ENCODE measurements at regions not wholly inside any gene's neighbourhood (a gene's known extent, or its start where the extent isn't known, plus 50 kb on each side); places are given as distances from the start of the nearest gene placed in this dataset.

DNA sequence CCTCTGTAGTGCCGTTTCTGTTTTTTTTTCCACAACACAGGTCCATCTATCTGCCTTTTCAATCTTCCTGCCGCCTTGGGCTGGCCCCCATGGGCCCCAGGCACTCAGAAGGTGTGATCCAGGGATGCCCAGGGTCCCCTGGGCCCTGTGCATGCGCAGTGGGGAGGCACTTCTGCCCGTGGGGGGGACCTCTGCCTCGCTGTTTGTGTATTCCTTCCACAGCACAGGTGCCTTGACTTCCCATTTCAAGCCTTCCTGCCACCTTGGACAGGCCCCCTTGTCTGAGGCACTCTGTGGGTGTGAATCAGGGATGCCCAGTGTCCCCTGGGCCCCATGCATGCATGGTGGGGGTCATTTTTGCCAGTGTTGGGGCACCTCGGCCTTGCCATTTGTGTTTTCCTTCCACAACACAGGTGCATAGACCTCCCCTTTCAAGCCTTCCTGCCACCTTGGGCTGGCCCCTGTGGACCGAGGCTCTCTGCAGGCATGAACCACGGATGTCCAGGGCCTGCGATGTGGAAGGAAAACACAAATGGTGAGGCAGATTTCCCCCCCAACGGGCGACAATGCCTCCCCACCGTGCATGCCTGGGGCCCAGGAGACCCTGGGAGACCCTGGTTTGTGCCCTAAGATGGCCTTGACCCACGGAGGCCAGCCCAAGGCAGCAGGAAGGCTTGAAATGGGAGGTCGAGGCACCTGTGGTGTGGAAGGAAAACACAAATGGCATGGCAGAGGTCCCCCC lies 366.5 kb downstream of the ALG10 start:
- Histone ChIP-seq H2AFZ (ENCODE audit: low read depth) (no peak overlapping the region), H3K27ac (ENCODE audit: low read depth in 2 of 2, low read length in 1 of 2) (no peak overlapping the region), H3K4me1 (ENCODE audit: control insufficient read depth in 1 of 2, insufficient read depth in 2 of 2, low read depth in 1 of 2, low read length in 1 of 2) (no peaks in the 10 kb centered on the region), H3F3A (replicated peaks; ENCODE audit: insufficient read depth) (no peaks in the 10 kb centered on the region), H4K20me1 (ENCODE audit: insufficient read depth) (no peaks in the 10 kb centered on the region), H3K4me2 (no peak overlapping the region), H3K4me3 (ENCODE audit: low read depth in 2 of 2, low read length in 1 of 2) (no peak overlapping the region), H3K9me2 (no peaks in the 10 kb centered on the region), H3K9ac (no peak overlapping the region), H3K79me2 (ENCODE audit: insufficient read depth) (no peaks in the 10 kb centered on the region), H3K27me3 (ENCODE audit: insufficient read depth) (peaks cover 63% of the 10 kb centered on the region), H3K9me3 (no peaks in the 10 kb centered on the region), H3K36me3 (replicated peaks in 1 of 2; ENCODE audit: control insufficient read depth in 1 of 2, insufficient read depth in 2 of 2, low read length in 1 of 2) (no peaks in the 10 kb centered on the region)
- no peak for DNase-seq
- ChIA-PET CTCF (no interaction called here), POLR2A (no interaction called here)
- whole genome bisulfite sequencing (ENCODE audit: low lambda C conversion rate): 4% methylated on average over 12 of the region's 14 CpGs
- TF ChIP-seq YY1 (IDR thresholded peaks at IDR 0.05; ENCODE audit: low read depth) (no peak), RCOR1 (IDR thresholded peaks at IDR 0.05; ENCODE audit: low read length) (no peak), CHD2 (IDR thresholded peaks at IDR 0.05; ENCODE audit: low read length, partially characterized antibody) (no peak), JUND (IDR thresholded peaks at IDR 0.05) (no peak), EP300 (IDR thresholded peaks at IDR 0.05; ENCODE audit: borderline replicate concordance in 1 of 2, low read depth in 1 of 2, low read length in 1 of 2) (no peak), RAD21 (IDR thresholded peaks at IDR 0.05; ENCODE audit: low read length) (no peak), POLR2AphosphoS5 (IDR thresholded peaks at IDR 0.05; ENCODE audit: low read depth, low read length) (no peak), FOXJ3 (CRISPR knock-in tag; IDR thresholded peaks at IDR 0.05) (no peak), NFIC (IDR thresholded peaks at IDR 0.05; ENCODE audit: borderline replicate concordance) (no peak), RXRA (IDR thresholded peaks at IDR 0.05; ENCODE audit: borderline replicate concordance, low read depth) (no peak), PBX3 (IDR thresholded peaks at IDR 0.05) (no peak), REST (IDR thresholded peaks at IDR 0.05; ENCODE audit: low read depth, low read length) (no peak), FOXM1 (IDR thresholded peaks at IDR 0.05; ENCODE audit: low read depth) (no peak), EZH2phosphoT487 (IDR thresholded peaks at IDR 0.05; ENCODE audit: borderline replicate concordance, low read depth) (no peak), TEAD4 (IDR thresholded peaks at IDR 0.05; ENCODE audit: borderline replicate concordance, insufficient read depth) (no peak), ELF1 (IDR thresholded peaks at IDR 0.05) (no peak), RFX5 (IDR thresholded peaks at IDR 0.05; ENCODE audit: low read length) (no peak)
- TF ChIP-seq, protein P1, sequence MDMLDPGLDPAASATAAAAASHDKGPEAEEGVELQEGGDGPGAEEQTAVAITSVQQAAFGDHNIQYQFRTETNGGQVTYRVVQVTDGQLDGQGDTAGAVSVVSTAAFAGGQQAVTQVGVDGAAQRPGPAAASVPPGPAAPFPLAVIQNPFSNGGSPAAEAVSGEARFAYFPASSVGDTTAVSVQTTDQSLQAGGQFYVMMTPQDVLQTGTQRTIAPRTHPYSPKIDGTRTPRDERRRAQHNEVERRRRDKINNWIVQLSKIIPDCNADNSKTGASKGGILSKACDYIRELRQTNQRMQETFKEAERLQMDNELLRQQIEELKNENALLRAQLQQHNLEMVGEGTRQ (IDR thresholded peaks at IDR 0.05; ENCODE audit: borderline replicate concordance, low read depth, low read length): no peak
- TF ChIP-seq, protein P2, sequence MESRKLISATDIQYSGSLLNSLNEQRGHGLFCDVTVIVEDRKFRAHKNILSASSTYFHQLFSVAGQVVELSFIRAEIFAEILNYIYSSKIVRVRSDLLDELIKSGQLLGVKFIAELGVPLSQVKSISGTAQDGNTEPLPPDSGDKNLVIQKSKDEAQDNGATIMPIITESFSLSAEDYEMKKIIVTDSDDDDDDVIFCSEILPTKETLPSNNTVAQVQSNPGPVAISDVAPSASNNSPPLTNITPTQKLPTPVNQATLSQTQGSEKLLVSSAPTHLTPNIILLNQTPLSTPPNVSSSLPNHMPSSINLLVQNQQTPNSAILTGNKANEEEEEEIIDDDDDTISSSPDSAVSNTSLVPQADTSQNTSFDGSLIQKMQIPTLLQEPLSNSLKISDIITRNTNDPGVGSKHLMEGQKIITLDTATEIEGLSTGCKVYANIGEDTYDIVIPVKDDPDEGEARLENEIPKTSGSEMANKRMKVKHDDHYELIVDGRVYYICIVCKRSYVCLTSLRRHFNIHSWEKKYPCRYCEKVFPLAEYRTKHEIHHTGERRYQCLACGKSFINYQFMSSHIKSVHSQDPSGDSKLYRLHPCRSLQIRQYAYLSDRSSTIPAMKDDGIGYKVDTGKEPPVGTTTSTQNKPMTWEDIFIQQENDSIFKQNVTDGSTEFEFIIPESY (IDR thresholded peaks at IDR 0.05; ENCODE audit: borderline replicate concordance, low read depth): no peak
